ENCODE measurements at regions not wholly inside any gene's neighbourhood (a gene's known extent, or its start where the extent isn't known, plus 50 kb on each side); places are given as distances from the start of the nearest gene placed in this dataset.

DNA sequence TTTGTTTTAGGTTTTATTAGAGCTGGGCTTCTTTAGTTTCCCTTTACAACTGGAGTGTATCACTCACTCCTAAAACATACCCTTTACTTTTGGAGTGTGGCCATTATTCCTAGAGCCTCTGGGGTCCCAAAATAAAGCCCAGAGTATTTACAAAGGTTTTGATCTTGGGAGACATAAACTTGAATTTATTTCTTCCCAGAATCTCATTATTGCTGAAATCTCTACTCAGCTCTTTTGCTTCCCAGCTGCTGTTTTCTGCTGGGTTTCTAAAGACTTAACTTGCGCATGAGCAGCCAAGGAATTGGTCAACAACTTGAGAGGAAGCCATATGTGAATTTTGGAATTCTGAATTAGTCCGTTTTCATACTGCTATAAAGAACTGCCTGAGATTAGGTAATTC, 94.5 kb upstream of the NRSN1 start:
- no peaks in the 10 kb centered on the region for H3K36me3 Mint-ChIP-seq (ENCODE audit: low read depth)
- no peak for DNase-seq (ENCODE audit: low spot score)
- no peaks in the 10 kb centered on the region for H3K27me3 Mint-ChIP-seq (ENCODE audit: low read depth)
- peaks cover 11% of the 10 kb centered on the region for H3K9me3 Mint-ChIP-seq
- H3K4me3 Mint-ChIP-seq: no peak overlapping the region
- H3K27ac Mint-ChIP-seq: no peak overlapping the region
- H3K4me1 Mint-ChIP-seq (ENCODE audit: low read depth): no peaks in the 10 kb centered on the region

DNA sequence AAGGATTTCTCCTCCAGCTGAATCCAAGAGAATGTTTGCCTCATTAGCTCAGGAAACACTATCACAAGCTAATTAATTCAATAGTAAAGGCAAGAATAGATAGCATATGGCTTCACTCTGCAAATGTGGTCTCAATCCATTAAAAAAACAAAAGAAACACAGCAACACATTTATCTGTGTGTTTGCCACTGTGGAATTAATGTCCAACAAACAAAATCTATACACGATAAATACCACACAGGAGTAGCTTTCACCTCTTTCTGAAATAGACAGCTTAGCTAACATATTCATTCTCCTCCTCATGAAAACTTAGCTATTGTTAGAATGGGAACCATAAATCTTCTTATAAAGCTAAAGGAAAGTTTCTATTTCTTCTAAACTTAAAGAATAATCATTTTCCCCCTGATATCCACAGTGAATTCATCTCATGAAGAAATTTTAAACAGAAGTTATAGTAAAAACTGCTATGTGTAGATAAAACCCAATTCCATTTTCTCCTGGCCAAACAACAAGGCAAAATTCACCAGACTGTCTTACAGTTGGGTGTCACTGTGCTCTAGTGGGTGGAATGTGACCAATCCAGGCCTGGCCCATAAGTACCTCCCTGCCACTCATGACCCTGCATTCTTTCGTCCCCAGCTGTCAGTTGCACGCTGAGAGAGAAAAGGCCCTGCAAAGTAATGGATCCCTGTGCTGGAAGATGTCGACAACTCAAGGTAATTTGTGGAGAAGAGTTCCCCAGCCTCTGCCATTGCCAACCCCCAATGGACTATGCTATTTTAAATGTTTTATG, 92.9 kb upstream of the NRSN1 start:
- Mint-ChIP-seq H3K27me3 (ENCODE audit: low read depth) (no peaks in the 10 kb centered on the region), H3K4me3 (no peak overlapping the region), H3K36me3 (ENCODE audit: low read depth) (no peaks in the 10 kb centered on the region), H3K27ac (no peak overlapping the region), H3K9me3 (peaks cover 11% of the 10 kb centered on the region), H3K4me1 (ENCODE audit: low read depth) (no peaks in the 10 kb centered on the region)
- DNase-seq (ENCODE audit: low spot score): no peak

DNA sequence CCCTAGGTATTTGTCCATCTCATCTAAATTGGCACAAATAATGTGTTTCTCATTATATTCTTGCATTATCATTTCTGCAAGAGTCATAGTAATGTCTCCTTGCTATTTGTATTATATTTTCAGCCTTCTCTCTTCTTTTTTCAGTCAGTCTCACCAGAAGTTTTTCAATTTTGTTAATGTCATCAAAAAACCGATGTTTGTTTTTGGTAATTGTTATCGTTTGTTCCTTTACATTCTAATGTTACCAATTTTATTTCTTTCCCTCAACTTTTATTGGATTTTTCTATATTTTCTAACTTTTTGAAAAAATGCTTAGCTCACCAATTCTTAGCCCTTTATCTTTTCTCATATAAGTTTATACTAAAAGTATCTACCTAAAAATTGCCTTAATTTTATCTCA, 82.2 kb upstream of the NRSN1 start:
- Mint-ChIP-seq H3K36me3 (ENCODE audit: low read depth) (no peaks in the 10 kb centered on the region), H3K27me3 (ENCODE audit: low read depth) (no peaks in the 10 kb centered on the region), H3K27ac (no peak overlapping the region), H3K4me3 (no peak overlapping the region), H3K9me3 (peaks cover 9% of the 10 kb centered on the region), H3K4me1 (ENCODE audit: low read depth) (no peaks in the 10 kb centered on the region)
- DNase-seq (ENCODE audit: low spot score): no peak

DNA sequence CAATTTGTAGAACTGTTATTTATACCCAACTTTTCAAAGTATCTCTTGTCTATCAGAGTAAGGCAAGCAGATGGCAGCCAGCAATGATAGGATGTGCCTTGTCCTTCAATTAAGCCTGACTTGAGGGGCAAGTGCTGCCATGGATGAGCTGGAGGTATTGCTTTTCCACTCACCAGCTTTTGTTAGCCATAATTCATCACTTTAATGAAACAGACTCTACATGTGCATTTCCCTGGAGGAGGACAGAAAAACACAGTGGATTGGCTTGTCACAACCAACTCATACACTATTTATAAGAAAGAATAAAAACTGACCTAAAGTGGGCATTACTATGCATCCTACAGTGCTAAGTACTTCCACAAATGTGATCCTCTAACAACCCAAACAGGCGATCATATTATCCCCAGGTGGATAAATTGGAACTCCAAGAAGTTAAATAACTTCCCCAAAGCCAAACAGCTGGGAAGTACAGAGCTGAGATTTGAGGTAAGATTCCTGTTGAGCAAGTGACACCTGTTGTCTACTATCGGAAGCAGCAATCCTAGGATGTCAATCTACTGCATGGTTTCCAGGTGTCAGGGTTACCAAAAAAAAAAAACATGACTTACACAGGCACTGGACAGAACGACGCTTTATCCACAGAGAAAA, 73.9 kb upstream of the NRSN1 start:
- no peak for DNase-seq (ENCODE audit: low spot score)

DNA sequence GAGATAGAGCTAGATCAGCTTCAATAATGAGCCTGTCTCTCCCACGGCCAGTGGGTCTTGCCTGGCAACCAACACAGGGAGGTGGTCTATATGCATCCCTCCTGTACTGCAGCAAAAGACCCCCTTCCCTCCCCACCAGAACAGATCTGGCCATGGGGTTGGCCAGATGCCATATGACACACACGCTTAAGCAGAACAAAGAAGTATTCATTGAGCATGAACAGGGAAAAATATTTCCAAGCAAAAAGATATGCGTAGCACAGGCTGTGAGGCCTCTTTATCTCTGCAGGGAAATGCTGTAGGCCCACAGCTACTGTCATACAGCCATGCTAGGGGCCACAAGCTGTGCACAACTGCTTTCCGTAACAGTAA, 73.4 kb upstream of the NRSN1 start:
- H3K4me1 Mint-ChIP-seq (ENCODE audit: low read depth): no peaks in the 10 kb centered on the region
- H3K36me3 Mint-ChIP-seq (ENCODE audit: low read depth): no peaks in the 10 kb centered on the region
- no peaks in the 10 kb centered on the region for H3K9me3 Mint-ChIP-seq
- no peaks in the 10 kb centered on the region for H3K27me3 Mint-ChIP-seq (ENCODE audit: low read depth)
- no peak for DNase-seq (ENCODE audit: low spot score)
- H3K27ac Mint-ChIP-seq: no peak overlapping the region
- H3K4me3 Mint-ChIP-seq: no peak overlapping the region

More for the DNA sequence above, 73.9 kb upstream of the NRSN1 start:
- no peaks in the 10 kb centered on the region for H3K4me1 Mint-ChIP-seq (ENCODE audit: low read depth)
- no peaks in the 10 kb centered on the region for H3K27me3 Mint-ChIP-seq (ENCODE audit: low read depth)
- H3K4me3 Mint-ChIP-seq: no peak overlapping the region
- H3K27ac Mint-ChIP-seq: no peak overlapping the region
- no peaks in the 10 kb centered on the region for H3K36me3 Mint-ChIP-seq (ENCODE audit: low read depth)
- no peaks in the 10 kb centered on the region for H3K9me3 Mint-ChIP-seq

DNA sequence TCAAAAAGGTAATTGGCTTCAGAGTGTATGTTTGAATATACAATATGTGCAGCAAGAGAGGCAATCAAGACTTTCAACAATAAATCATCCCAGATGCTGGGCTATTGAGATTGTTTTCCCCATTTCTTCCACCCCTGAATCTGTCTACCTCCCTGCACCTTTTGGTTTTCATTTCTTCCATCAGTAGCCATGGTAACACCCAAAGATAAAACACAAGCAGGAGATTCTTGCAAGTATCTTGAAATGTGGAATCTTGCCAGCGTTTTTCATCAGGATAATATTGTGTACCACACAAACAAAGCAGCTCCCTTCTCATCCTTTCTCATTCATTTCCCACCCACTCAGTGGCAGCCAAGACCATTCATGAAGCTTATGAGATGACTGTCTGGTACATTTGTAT, 73.0 kb upstream of the NRSN1 start:
- Mint-ChIP-seq H3K36me3 (ENCODE audit: low read depth) (no peaks in the 10 kb centered on the region), H3K9me3 (no peaks in the 10 kb centered on the region), H3K4me3 (no peak overlapping the region), H3K27ac (no peak overlapping the region), H3K4me1 (ENCODE audit: low read depth) (no peaks in the 10 kb centered on the region), H3K27me3 (ENCODE audit: low read depth) (no peaks in the 10 kb centered on the region)
- no peak for DNase-seq (ENCODE audit: low spot score)

DNA sequence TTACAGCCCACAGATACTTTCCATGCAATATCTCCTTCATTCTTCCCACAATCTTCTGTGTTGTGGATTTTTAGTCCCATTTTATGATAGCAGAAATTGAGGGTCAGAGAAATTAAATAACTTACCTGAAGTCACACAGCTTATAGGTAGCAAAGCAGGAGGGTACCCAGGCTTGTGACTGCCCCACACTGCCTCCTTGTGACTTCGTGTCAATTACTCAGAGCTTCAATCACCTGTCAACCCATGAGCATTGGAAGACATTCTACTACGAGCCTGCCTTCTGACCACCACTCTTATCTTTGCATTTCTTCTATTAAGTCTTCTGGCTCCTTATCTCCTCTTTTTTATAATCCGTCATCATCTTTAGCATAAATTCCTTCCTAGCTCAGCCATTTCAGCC, 71.6 kb upstream of the NRSN1 start:
- DNase-seq (ENCODE audit: low spot score): no peak
- Mint-ChIP-seq H3K9me3 (no peaks in the 10 kb centered on the region), H3K4me3 (no peak overlapping the region), H3K27ac (no peak overlapping the region), H3K27me3 (ENCODE audit: low read depth) (no peaks in the 10 kb centered on the region), H3K36me3 (ENCODE audit: low read depth) (no peaks in the 10 kb centered on the region), H3K4me1 (ENCODE audit: low read depth) (no peaks in the 10 kb centered on the region)

DNA sequence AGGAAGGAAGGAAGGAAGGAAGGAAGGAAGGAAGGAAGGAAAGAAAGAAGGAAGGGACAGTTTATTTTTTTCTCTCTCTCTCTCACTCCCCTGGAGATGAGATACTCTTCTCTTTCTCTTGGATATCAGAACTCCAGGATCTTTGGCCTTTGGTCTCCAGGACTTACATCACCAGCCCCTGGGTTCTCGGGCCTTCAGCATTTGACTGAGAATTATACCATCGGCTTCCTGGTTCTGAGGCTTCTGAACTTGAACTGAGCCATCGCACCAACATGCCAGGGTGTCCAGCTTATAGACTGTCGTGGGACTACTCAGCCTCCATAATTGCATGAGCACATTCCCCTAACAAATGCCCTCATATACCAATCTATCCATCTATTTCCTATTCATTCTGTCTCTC, 69.4 kb upstream of the NRSN1 start:
- no peak overlapping the region for H3K4me3 Mint-ChIP-seq
- no peaks in the 10 kb centered on the region for H3K36me3 Mint-ChIP-seq (ENCODE audit: low read depth)
- DNase-seq (ENCODE audit: low spot score): no peak
- no peak overlapping the region for H3K27ac Mint-ChIP-seq
- no peaks in the 10 kb centered on the region for H3K27me3 Mint-ChIP-seq (ENCODE audit: low read depth)
- H3K4me1 Mint-ChIP-seq (ENCODE audit: low read depth): no peaks in the 10 kb centered on the region
- H3K9me3 Mint-ChIP-seq: no peaks in the 10 kb centered on the region

DNA sequence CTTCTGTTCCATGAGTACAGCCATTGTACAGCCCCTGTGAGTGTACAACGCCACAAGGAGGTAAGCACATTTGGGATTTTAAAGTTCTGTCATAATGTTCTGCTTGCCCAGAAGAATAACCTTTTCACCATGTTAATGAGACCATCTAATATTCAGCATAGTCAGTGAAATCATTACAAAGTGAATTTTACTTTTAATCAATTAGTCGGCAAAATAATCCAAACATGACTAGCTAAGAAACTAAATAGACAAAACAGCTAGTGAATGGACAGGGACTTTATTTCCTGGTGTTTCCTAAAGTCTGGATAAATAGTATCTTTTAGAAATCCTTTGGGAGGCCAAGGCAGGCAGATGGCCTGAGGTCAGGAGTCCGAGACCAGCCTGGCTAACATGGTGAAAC, 69.0 kb upstream of the NRSN1 start:
- no peak for DNase-seq (ENCODE audit: low spot score)
- Mint-ChIP-seq H3K9me3 (no peaks in the 10 kb centered on the region), H3K4me3 (no peak overlapping the region), H3K27me3 (ENCODE audit: low read depth) (no peaks in the 10 kb centered on the region), H3K27ac (no peak overlapping the region), H3K36me3 (ENCODE audit: low read depth) (no peaks in the 10 kb centered on the region), H3K4me1 (ENCODE audit: low read depth) (no peaks in the 10 kb centered on the region)

DNA sequence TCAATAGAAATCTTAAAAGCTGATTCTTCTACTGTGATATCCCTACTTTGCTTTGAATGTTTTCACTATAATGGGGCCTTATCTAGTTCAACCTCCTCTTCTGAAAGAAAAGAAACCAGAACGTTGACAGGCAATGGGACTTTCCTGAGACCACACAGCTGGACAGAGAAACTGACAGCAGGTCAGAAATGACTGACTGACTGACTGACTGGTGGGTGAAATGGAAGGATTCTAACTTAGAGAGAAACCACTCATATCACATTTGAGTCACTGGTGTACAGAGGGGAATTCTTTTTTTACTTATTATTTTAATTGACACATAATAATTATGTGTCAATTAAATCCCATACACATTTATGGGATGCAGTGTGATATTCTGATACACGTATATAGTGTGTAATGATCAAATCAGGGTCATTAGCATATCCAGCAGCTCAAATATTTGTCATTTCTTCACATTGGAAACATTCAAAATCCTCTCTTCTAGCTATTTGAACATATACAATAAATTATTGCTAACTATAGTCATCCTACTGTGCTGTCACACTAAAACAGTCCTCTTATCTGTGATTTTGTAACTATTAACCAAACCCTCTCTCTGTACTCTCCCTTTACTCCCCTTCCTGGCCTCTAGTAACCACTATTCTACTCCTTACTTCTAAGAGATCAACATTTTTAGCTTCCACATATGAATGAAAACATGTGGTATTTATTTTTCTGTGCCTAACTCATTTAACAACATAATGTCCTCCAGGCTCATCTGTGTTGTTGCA, 64.8 kb upstream of the NRSN1 start:
- no peaks in the 10 kb centered on the region for H3K36me3 Mint-ChIP-seq (ENCODE audit: low read depth)
- DNase-seq (ENCODE audit: low spot score): peak; percentile 3
- H3K4me1 Mint-ChIP-seq (ENCODE audit: low read depth): no peaks in the 10 kb centered on the region
- H3K4me3 Mint-ChIP-seq: no peak overlapping the region
- no peaks in the 10 kb centered on the region for H3K27me3 Mint-ChIP-seq (ENCODE audit: low read depth)
- H3K9me3 Mint-ChIP-seq: no peaks in the 10 kb centered on the region
- H3K27ac Mint-ChIP-seq: no peak overlapping the region

DNA sequence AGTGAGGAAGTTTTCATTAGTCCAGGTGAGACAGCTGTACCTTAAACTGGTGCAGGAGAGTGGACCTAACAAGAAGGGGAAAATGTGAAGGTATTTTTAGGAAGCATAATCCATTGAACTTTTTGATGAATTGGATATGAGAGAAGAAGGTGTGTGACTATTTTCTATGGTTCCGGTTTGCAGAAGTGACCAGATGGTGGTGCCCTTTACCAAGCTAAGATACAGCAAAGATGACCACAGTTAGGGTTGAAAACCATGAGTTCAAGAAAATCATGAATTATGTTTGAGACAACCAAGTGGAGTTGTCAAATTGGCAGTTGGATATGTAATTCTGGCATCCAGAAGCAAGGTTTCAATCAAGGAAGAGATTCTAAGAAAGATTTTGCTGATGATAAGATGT, 61.9 kb upstream of the NRSN1 start:
- no peak overlapping the region for H3K27ac Mint-ChIP-seq
- H3K4me1 Mint-ChIP-seq (ENCODE audit: low read depth): no peaks in the 10 kb centered on the region
- no peak for DNase-seq (ENCODE audit: low spot score)
- H3K4me3 Mint-ChIP-seq: no peak overlapping the region
- no peaks in the 10 kb centered on the region for H3K9me3 Mint-ChIP-seq
- no peaks in the 10 kb centered on the region for H3K27me3 Mint-ChIP-seq (ENCODE audit: low read depth)
- no peaks in the 10 kb centered on the region for H3K36me3 Mint-ChIP-seq (ENCODE audit: low read depth)

DNA sequence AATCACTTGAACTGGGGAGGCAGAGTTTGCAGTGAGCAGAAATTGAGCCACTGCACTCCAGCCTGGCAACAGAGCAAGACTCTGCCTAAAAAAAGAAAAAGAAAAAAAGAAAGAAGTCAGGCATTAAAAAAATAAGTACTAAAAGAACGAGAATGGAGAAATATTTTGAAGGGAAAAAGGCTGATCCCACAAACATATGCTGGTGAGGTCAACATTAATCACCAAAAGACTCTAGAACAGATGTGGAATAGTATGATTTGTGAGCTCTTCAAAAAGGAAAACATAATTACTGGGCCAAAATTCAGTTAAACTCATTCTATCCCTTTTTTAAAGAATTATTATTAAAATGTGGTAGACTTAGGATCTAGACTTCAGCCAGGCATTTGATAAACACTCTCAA, 61.2 kb upstream of the NRSN1 start:
- H3K27ac Mint-ChIP-seq: no peak overlapping the region
- no peaks in the 10 kb centered on the region for H3K36me3 Mint-ChIP-seq (ENCODE audit: low read depth)
- no peaks in the 10 kb centered on the region for H3K27me3 Mint-ChIP-seq (ENCODE audit: low read depth)
- H3K9me3 Mint-ChIP-seq: no peaks in the 10 kb centered on the region
- DNase-seq (ENCODE audit: low spot score): no peak
- H3K4me3 Mint-ChIP-seq: no peak overlapping the region
- no peaks in the 10 kb centered on the region for H3K4me1 Mint-ChIP-seq (ENCODE audit: low read depth)

DNA sequence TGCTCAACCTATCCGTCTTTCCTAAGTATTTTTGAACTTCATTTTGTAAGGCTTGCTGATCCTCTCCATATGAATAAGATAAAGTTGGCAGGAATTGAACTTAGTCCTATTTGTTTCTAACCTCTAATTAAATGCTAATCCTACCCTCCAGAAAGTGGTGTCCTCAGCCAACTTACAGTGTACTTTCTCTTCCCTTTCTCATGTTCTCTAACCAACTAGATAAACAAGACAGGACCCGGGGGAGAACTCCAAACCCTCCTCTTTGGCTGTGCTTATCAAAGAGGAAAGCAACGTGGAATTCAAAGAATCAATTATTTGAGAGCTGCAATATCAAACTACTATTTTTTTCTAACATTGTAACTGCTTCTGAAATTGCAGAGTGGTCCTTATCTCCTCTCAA, 56.5 kb upstream of the NRSN1 start:
- no peak for DNase-seq (ENCODE audit: low spot score)
- no peaks in the 10 kb centered on the region for H3K36me3 Mint-ChIP-seq (ENCODE audit: low read depth)
- H3K4me3 Mint-ChIP-seq: no peak overlapping the region
- no peaks in the 10 kb centered on the region for H3K4me1 Mint-ChIP-seq (ENCODE audit: low read depth)
- H3K27me3 Mint-ChIP-seq (ENCODE audit: low read depth): no peaks in the 10 kb centered on the region
- H3K27ac Mint-ChIP-seq: no peak overlapping the region
- no peaks in the 10 kb centered on the region for H3K9me3 Mint-ChIP-seq

DNA sequence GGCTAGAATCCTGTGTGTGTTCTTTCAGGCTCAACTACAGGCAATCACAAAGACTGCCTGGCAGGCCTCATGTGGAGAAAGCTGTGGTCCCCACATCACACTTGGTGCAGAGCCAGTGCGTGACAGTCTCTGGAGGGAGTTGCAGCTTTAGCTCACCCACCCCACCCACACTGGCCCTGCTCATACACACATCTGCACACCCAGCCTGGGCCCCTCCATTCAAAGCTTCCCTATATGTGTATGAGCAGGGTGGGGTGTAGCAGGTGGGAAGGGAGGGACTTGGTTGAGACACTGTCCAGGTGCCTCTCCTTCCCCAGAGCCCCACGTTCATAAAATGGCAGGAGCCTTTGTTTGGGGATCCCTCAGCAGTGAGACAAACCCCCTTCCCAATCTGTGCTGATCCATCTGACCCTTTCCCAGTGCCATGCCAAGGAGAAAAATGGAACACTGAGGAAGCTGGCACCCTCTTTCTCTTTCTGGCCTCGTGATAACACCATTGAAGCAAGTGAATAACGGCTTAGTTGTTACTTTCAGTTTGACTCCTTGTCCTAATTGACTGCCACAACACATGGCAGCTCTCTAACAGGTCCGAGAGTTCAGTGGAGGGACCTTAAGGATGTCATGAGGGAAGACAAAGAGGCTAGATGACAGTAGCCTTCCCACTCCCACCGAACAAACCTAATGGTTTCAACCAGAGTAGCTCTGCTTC, 53.8 kb upstream of the NRSN1 start:
- Mint-ChIP-seq H3K27ac (no peak overlapping the region), H3K4me1 (ENCODE audit: low read depth) (no peaks in the 10 kb centered on the region), H3K4me3 (no peak overlapping the region), H3K27me3 (ENCODE audit: low read depth) (no peaks in the 10 kb centered on the region), H3K36me3 (ENCODE audit: low read depth) (no peaks in the 10 kb centered on the region), H3K9me3 (no peaks in the 10 kb centered on the region)
- DNase-seq (ENCODE audit: low spot score): no peak

Measured in T-helper 2 cell treated with Interferon-gamma antibody and Interleukin-4, amounts not matched to agents 5 μg/mL and 100 μg/mL, for 36 hours (primary cell).